ENCODE measurements at regions not wholly inside any gene's neighbourhood (a gene's known extent, or its start where the extent isn't known, plus 50 kb on each side); places are given as distances from the start of the nearest gene placed in this dataset.
"Not testable (repeated sequence)": the region's sequence is repeated elsewhere in the genome, so short reads cannot be mapped to it uniquely, and the experiment has no call there.

DNA sequence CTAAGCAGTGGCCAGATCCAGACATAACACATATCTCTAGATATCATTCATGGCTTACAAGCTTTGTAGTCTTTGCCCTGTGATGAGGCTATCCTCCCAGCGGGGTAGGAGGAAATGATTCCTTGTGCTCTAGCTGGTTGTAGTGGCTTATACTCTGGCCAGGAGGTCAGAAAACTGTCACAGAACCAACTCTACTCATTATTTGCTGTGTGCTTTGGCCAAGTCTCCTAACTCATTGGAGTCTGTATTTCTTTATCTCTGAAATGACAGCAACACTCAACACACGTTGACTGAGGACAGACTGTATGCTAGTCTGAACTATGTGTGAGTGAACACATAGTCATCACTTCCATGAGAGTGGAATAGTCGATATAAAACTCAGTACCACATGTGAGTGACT is 116.7 kb upstream of the F3 start:
- Mint-ChIP-seq H3K27ac (peak overlapping the region in 1 of 8 donors; percentile 17), H3K4me1 (no peaks in the 10 kb centered on the region), H3K4me3 (no peak overlapping the region), H3K36me3 (no peaks in the 10 kb centered on the region), H3K27me3 (peaks cover 3 to 6% of the 10 kb centered on the region in 2 donors), H3K9me3 (no peaks in the 10 kb centered on the region)
- Histone ChIP-seq H3K4me3 (ENCODE audit: low read length) (no peak overlapping the region), H3K27me3 (ENCODE audit: insufficient read depth, low read length, poor library complexity, severe bottlenecking) (no peaks in the 10 kb centered on the region), H3K27ac (ENCODE audit: low read depth, low read length) (no peak overlapping the region), H3K36me3 (ENCODE audit: insufficient read depth, low read length) (no peaks in the 10 kb centered on the region), H3K4me1 (ENCODE audit: insufficient read depth, low read length) (no peaks in the 10 kb centered on the region), H3K9me3 (ENCODE audit: low read length) (no peaks in the 10 kb centered on the region)
- POLR2A ChIA-PET: no interaction called here
- CTCF ChIA-PET: no interaction called here
- no peak for DNase-seq

DNA sequence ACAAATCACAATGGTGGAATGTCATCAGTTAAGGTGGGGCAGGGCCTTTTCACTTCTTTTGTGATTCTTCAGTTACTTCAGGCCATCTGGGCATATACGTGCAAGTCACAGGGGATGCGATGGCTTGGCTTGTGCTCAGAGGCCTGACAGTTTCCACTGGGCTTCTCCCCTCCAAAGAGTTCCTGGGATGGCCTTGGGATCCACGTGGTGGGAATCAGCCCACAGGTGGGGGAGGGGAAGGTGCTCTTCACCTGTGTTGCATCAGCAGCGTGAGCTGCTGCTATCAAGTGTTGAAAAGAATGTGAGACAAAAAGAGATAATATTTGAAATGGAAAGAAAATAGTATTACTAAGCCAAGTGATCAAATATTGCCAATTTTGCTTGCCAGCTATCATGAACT is 116.2 kb upstream of the F3 start:
- H3K4me3 ChIP-seq (ENCODE audit: low read length); H3K4me1 ChIP-seq (ENCODE audit: insufficient read depth, low read length); CTCF ChIA-PET; H3K9me3 Mint-ChIP-seq; POLR2A ChIA-PET; H3K4me1 Mint-ChIP-seq; H3K36me3 Mint-ChIP-seq; DNase-seq; H3K27ac ChIP-seq (ENCODE audit: low read depth, low read length); H3K27me3 ChIP-seq (ENCODE audit: insufficient read depth, low read length, poor library complexity, severe bottlenecking); H3K27ac Mint-ChIP-seq; H3K27me3 Mint-ChIP-seq; H3K9me3 ChIP-seq (ENCODE audit: low read length); H3K4me3 Mint-ChIP-seq; H3K36me3 ChIP-seq (ENCODE audit: insufficient read depth, low read length): not testable (repeated sequence)

DNA sequence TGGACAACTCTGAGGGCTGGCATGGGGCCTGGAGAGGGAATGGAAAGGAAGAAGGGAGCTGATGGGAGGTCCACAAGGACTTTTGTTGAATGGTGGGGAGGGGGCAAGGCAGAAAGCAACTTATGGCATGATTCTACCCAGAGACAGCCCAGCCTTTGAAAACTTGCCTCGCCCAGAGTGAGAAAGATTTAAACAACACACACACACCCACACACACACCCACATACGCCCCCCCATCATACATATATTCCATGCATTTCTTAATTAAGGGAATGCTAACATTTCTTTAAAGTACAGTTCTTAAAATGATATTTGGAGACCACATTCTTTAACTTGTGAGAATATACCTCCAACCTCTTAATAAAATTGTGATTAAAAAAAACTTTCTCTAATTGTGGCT is 115.4 kb upstream of the F3 start:
- peaks cover 3 to 6% of the 10 kb centered on the region in 2 donors for H3K27me3 Mint-ChIP-seq
- H3K4me3 Mint-ChIP-seq: no peak overlapping the region
- H3K36me3 Mint-ChIP-seq: no peaks in the 10 kb centered on the region
- H3K27ac Mint-ChIP-seq: no peak overlapping the region
- no peak overlapping the region for H3K4me3 ChIP-seq (ENCODE audit: low read length)
- no peak for DNase-seq
- H3K27ac ChIP-seq (ENCODE audit: low read depth, low read length): no peak overlapping the region
- no peaks in the 10 kb centered on the region for H3K4me1 Mint-ChIP-seq
- H3K9me3 Mint-ChIP-seq: no peaks in the 10 kb centered on the region
- H3K4me1 ChIP-seq (ENCODE audit: insufficient read depth, low read length): no peaks in the 10 kb centered on the region
- H3K27me3 ChIP-seq (ENCODE audit: insufficient read depth, low read length, poor library complexity, severe bottlenecking): no peaks in the 10 kb centered on the region
- no peaks in the 10 kb centered on the region for H3K9me3 ChIP-seq (ENCODE audit: low read length)
- CTCF ChIA-PET: no interaction called here
- H3K36me3 ChIP-seq (ENCODE audit: insufficient read depth, low read length): no peaks in the 10 kb centered on the region
- POLR2A ChIA-PET: no interaction called here

DNA sequence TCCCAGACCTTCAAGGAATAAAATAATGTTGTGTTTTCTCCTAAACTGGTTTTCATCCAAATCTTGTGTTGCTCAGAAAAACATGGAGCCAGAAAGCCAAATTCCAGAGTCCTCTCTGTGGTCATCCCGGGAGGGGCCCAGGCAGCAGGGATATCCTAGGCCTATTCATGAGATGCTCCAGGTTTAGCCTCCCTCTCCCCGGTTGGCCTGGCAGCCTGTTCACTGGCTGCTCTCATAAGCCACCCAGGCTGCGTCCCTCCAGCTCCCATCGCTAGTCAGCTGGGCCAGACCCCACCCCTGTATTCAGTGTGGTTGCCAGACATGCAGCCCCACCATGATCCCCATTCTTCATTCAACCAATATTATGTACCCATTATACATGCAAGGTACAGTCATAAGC is 113.4 kb upstream of the F3 start:
- POLR2A ChIA-PET: no interaction called here
- Histone ChIP-seq H3K27ac (ENCODE audit: low read depth, low read length) (no peak overlapping the region), H3K27me3 (ENCODE audit: insufficient read depth, low read length, poor library complexity, severe bottlenecking) (no peaks in the 10 kb centered on the region), H3K36me3 (ENCODE audit: insufficient read depth, low read length) (no peaks in the 10 kb centered on the region), H3K4me1 (ENCODE audit: insufficient read depth, low read length) (no peaks in the 10 kb centered on the region), H3K4me3 (ENCODE audit: low read length) (no peak overlapping the region), H3K9me3 (ENCODE audit: low read length) (no peaks in the 10 kb centered on the region)
- CTCF ChIA-PET: no interaction called here
- H3K27ac Mint-ChIP-seq: no peak overlapping the region
- H3K4me1 Mint-ChIP-seq: no peaks in the 10 kb centered on the region
- no peaks in the 10 kb centered on the region for H3K36me3 Mint-ChIP-seq
- no peaks in the 10 kb centered on the region for H3K9me3 Mint-ChIP-seq
- peaks cover 6 to 10% of the 10 kb centered on the region in 2 donors for H3K27me3 Mint-ChIP-seq
- no peak for DNase-seq
- no peak overlapping the region for H3K4me3 Mint-ChIP-seq

DNA sequence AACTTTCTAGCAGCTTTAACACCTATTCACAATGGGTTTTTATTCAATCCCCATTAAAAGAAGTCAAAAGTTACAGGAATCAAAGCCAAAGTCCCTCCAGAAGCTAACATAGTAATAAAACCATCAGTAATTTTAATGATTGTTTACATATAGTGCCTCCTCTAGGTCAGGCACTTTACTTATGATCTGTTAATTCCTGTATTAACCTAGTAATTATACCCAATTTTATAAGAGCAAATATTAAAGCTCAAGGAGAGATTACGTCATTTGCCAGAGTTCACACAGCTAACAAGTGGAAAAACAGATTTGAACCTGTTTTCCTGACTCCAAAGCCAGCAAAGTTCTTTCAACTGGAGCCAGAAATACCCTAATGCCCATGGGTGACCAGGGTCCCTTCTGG is 112.9 kb upstream of the F3 start:
- Mint-ChIP-seq H3K27ac (no peak overlapping the region), H3K4me3 (no peak overlapping the region), H3K27me3 (peaks cover 6 to 8% of the 10 kb centered on the region in 2 donors), H3K4me1 (no peaks in the 10 kb centered on the region), H3K9me3 (no peaks in the 10 kb centered on the region), H3K36me3 (no peaks in the 10 kb centered on the region)
- H3K27ac ChIP-seq (ENCODE audit: low read depth, low read length): no peak overlapping the region
- ChIA-PET POLR2A (no interaction called here), CTCF (no interaction called here)
- DNase-seq: no peak
- H3K4me3 ChIP-seq (ENCODE audit: low read length): no peak overlapping the region
- H3K36me3 ChIP-seq (ENCODE audit: insufficient read depth, low read length): no peaks in the 10 kb centered on the region
- no peaks in the 10 kb centered on the region for H3K9me3 ChIP-seq (ENCODE audit: low read length)
- H3K4me1 ChIP-seq (ENCODE audit: insufficient read depth, low read length): no peaks in the 10 kb centered on the region
- no peaks in the 10 kb centered on the region for H3K27me3 ChIP-seq (ENCODE audit: insufficient read depth, low read length, poor library complexity, severe bottlenecking)

DNA sequence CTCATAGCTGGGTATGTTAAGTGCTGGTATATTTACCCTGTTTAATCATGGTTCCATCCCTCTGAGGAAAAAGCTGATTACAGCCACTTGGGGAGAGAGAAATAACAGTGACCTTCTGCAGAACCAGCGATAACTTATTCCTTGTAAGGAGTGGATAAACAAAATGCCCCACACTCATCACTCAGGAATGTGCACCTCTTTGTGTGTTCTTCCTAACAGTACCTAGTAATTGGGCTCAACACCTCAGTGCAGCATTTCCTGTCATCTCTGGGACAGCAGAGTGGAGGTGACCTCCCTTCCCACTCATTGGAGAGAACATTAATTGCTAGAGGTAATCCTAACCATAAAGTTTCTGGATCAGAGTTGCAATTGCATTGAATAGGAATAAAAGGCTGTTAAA is 112.5 kb upstream of the F3 start:
- POLR2A ChIA-PET: no interaction called here
- no peak overlapping the region for H3K27ac Mint-ChIP-seq
- H3K36me3 ChIP-seq (ENCODE audit: insufficient read depth, low read length): no peaks in the 10 kb centered on the region
- DNase-seq: no peak
- no peak overlapping the region for H3K27ac ChIP-seq (ENCODE audit: low read depth, low read length)
- no peaks in the 10 kb centered on the region for H3K4me1 Mint-ChIP-seq
- no peaks in the 10 kb centered on the region for H3K9me3 ChIP-seq (ENCODE audit: low read length)
- no peak overlapping the region for H3K4me3 Mint-ChIP-seq
- no peaks in the 10 kb centered on the region for H3K27me3 ChIP-seq (ENCODE audit: insufficient read depth, low read length, poor library complexity, severe bottlenecking)
- H3K4me1 ChIP-seq (ENCODE audit: insufficient read depth, low read length): no peaks in the 10 kb centered on the region
- H3K9me3 Mint-ChIP-seq: no peaks in the 10 kb centered on the region
- peaks cover 6 to 8% of the 10 kb centered on the region in 2 donors for H3K27me3 Mint-ChIP-seq
- CTCF ChIA-PET: no interaction called here
- no peaks in the 10 kb centered on the region for H3K36me3 Mint-ChIP-seq
- H3K4me3 ChIP-seq (ENCODE audit: low read length): no peak overlapping the region

DNA sequence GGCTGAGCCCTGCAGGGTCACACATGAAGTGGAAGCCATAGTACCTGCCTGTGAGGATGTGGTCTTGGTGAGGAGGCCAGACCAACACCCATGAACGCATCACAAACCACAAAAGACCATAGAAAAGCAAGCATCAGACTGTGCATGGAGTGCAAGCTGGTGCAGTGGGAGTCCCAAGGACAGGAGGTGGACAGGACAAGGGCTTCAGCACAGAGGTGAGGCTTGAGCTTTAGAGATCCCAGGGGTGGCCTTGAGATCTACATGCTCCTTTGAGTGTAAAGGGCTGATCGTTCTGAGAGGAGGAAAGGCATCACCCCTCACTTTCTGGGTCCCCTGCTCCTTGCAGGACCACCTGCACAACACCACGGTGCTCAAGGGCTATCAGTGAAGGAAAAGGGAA is 111.9 kb upstream of the F3 start:
- no peaks in the 10 kb centered on the region for H3K9me3 Mint-ChIP-seq
- H3K4me3 Mint-ChIP-seq: no peak overlapping the region
- H3K4me1 Mint-ChIP-seq: no peaks in the 10 kb centered on the region
- no peak for DNase-seq
- CTCF ChIA-PET: no interaction called here
- POLR2A ChIA-PET: no interaction called here
- Histone ChIP-seq H3K36me3 (ENCODE audit: insufficient read depth, low read length) (no peaks in the 10 kb centered on the region), H3K9me3 (ENCODE audit: low read length) (no peaks in the 10 kb centered on the region), H3K4me1 (ENCODE audit: insufficient read depth, low read length) (no peaks in the 10 kb centered on the region), H3K27ac (ENCODE audit: low read depth, low read length) (no peak overlapping the region), H3K27me3 (ENCODE audit: insufficient read depth, low read length, poor library complexity, severe bottlenecking) (no peaks in the 10 kb centered on the region), H3K4me3 (ENCODE audit: low read length) (no peak overlapping the region)
- peaks cover 6 to 8% of the 10 kb centered on the region in 2 donors for H3K27me3 Mint-ChIP-seq
- no peaks in the 10 kb centered on the region for H3K36me3 Mint-ChIP-seq
- peak overlapping the region in 1 of 8 donors; percentile 42 for H3K27ac Mint-ChIP-seq

DNA sequence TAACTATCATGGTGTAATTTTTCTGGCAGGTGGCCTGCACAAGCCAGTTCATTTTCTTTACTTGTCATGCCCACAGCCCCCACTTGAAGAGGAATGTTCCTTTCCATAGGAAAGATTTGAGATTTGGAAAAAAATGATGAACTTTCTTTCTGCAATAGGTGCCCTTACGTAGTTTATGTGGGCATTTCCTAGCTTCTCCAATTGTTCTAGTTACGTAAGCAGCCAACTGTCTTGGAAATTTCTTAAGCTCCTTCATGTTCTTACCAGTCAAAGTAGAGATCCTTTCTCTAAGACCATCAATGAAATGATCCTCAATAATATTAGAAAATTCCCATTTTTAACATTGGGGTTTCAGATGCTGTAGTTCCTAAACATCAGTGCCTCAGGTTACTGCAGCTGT is 109.5 kb upstream of the F3 start:
- POLR2A ChIA-PET: no interaction called here
- peaks cover 8 to 9% of the 10 kb centered on the region in 2 donors for H3K27me3 Mint-ChIP-seq
- no peak overlapping the region for H3K4me3 Mint-ChIP-seq
- H3K27ac Mint-ChIP-seq: no peak overlapping the region
- no peaks in the 10 kb centered on the region for H3K9me3 Mint-ChIP-seq
- DNase-seq: no peak
- H3K36me3 Mint-ChIP-seq: no peaks in the 10 kb centered on the region
- CTCF ChIA-PET: no interaction called here
- no peaks in the 10 kb centered on the region for H3K4me1 Mint-ChIP-seq
- Histone ChIP-seq H3K9me3 (ENCODE audit: low read length) (no peaks in the 10 kb centered on the region), H3K27me3 (ENCODE audit: insufficient read depth, low read length, poor library complexity, severe bottlenecking) (no peaks in the 10 kb centered on the region), H3K36me3 (ENCODE audit: insufficient read depth, low read length) (no peaks in the 10 kb centered on the region), H3K4me1 (ENCODE audit: insufficient read depth, low read length) (no peaks in the 10 kb centered on the region), H3K27ac (ENCODE audit: low read depth, low read length) (no peak overlapping the region), H3K4me3 (ENCODE audit: low read length) (no peak overlapping the region)

DNA sequence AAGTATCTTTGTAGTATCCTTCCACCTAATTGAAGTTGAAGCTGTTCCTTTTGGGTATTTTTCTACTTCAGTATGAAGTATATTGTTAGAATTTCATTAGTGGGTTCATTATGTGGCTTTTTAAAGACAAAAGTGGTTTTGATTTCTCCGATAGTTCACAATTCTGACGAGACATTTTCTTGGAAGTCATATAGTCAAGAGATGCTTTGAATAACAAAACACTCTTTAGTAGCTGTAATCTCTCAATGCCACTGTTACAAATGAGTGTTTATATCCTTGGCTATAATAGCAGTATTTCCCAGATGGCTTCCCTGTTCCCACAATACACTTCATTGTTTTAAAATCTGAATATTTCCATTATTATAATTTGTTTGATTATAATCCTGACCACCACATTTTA is 108.7 kb upstream of the F3 start:
- no peak for DNase-seq
- no peaks in the 10 kb centered on the region for H3K9me3 Mint-ChIP-seq
- Histone ChIP-seq H3K27ac (ENCODE audit: low read depth, low read length) (no peak overlapping the region), H3K9me3 (ENCODE audit: low read length) (no peaks in the 10 kb centered on the region), H3K36me3 (ENCODE audit: insufficient read depth, low read length) (no peaks in the 10 kb centered on the region), H3K27me3 (ENCODE audit: insufficient read depth, low read length, poor library complexity, severe bottlenecking) (no peaks in the 10 kb centered on the region), H3K4me3 (ENCODE audit: low read length) (no peak overlapping the region), H3K4me1 (ENCODE audit: insufficient read depth, low read length) (no peaks in the 10 kb centered on the region)
- no peaks in the 10 kb centered on the region for H3K36me3 Mint-ChIP-seq
- ChIA-PET CTCF (interaction anchor here (0.6 kb wide), 1 partner anchor 864 kb away, joined by 3 read pairs; no protein-coding TSS in a partner anchor), POLR2A (no interaction called here)
- no peak overlapping the region for H3K27ac Mint-ChIP-seq
- no peak overlapping the region for H3K4me3 Mint-ChIP-seq
- peaks cover 7 to 9% of the 10 kb centered on the region in 2 donors for H3K27me3 Mint-ChIP-seq
- no peaks in the 10 kb centered on the region for H3K4me1 Mint-ChIP-seq
